H9 (cell line): ENCODE measurements at regions not wholly inside any gene's neighbourhood (a gene's known extent, or its start where the extent isn't known, plus 50 kb on each side); places are given as distances from the start of the nearest gene placed in this dataset.

Source experiments
- DNase-seq: peaks from one replicate; pipeline ENCODE4 v3.0.0-alpha.2; 2017
- H2AFZ ChIP-seq: one replicate; pipeline ENCODE4 v1.6.1; 2013; ENCODE audit warnings: mild to moderate bottlenecking, low read length, control low read depth, moderate library complexity
- H2AK5ac ChIP-seq: 2 replicates; pipeline ENCODE4 v1.6.1; 2013; ENCODE audit warnings: low read length, control low read depth, mixed read lengths; ENCODE audit not compliant: insufficient read length
- H2BK120ac ChIP-seq: one replicate; pipeline ENCODE4 v1.6.1; 2013; ENCODE audit warnings: low read depth, mild to moderate bottlenecking, low read length, control low read depth, inconsistent platforms; ENCODE audit not compliant: poor library complexity, severe bottlenecking
- H2BK12ac ChIP-seq: 2 replicates; pipeline ENCODE4 v1.6.1; 2013; ENCODE audit warnings: low read length, control low read depth, mixed read lengths, low read depth; ENCODE audit not compliant: insufficient read length
- H2BK15ac ChIP-seq: 2 replicates; pipeline ENCODE4 v1.6.1; 2013; ENCODE audit warnings: low read depth, low read length, control low read depth
- H2BK20ac ChIP-seq: one replicate; pipeline ENCODE4 v1.6.1; 2013; ENCODE audit warnings: low read depth, mild to moderate bottlenecking, low read length, control low read depth, inconsistent platforms; ENCODE audit not compliant: poor library complexity, severe bottlenecking
- H2BK5ac ChIP-seq: 2 replicates; pipeline ENCODE4 v1.6.1; 2013; ENCODE audit warnings: low read length, control low read depth, mixed read lengths; ENCODE audit not compliant: insufficient read length
- H3K14ac ChIP-seq: 2 replicates; pipeline ENCODE4 v1.6.1; 2013; ENCODE audit warnings: low read length, control low read depth; ENCODE audit not compliant: insufficient read depth
- H3K18ac ChIP-seq: 2 replicates; pipeline ENCODE4 v1.6.1; 2013; ENCODE audit warnings: low read depth, mild to moderate bottlenecking, mixed read lengths, low read length, control low read depth; ENCODE audit not compliant: insufficient read length
- H3K23ac ChIP-seq: 2 replicates; pipeline ENCODE4 v1.6.1; 2013; ENCODE audit warnings: low read length, control low read depth, mixed read lengths, low read depth; ENCODE audit not compliant: insufficient read length
- H3K23me2 ChIP-seq: 2 replicates; pipeline ENCODE4 v1.6.1; 2013; ENCODE audit warnings: low read depth, mild to moderate bottlenecking, mixed read lengths, low read length, control low read depth; ENCODE audit not compliant: insufficient read length, poor library complexity, severe bottlenecking
- H3K27ac ChIP-seq: 2 replicates; pipeline ENCODE4 v1.5.1; 2013; ENCODE audit warnings: low read length, control low read depth, mixed read lengths, low read depth; ENCODE audit not compliant: insufficient read length
- H3K27me3 ChIP-seq: 2 replicates; pipeline ENCODE4 v1.6.1; 2013; ENCODE audit warnings: low read length, control low read depth, inconsistent platforms; ENCODE audit not compliant: insufficient read depth
- H3K4ac ChIP-seq: 2 replicates; pipeline ENCODE4 v1.6.1; 2013; ENCODE audit warnings: low read depth, mild to moderate bottlenecking, control low read depth, inconsistent platforms, low read length, moderate library complexity
- H3K4me1 ChIP-seq: 2 replicates; pipeline ENCODE4 v1.6.1; 2013; ENCODE audit warnings: low read length, control low read depth, inconsistent platforms; ENCODE audit not compliant: insufficient read depth
- H3K4me2 ChIP-seq: 2 replicates; pipeline ENCODE4 v1.6.1; 2013; ENCODE audit warnings: low read length, control low read depth, mixed read lengths; ENCODE audit not compliant: insufficient read length, insufficient read depth
- H3K56ac ChIP-seq: 2 replicates; pipeline ENCODE4 v1.6.1; 2013; ENCODE audit warnings: low read depth, mild to moderate bottlenecking, mixed read lengths, low read length, control low read depth; ENCODE audit not compliant: insufficient read length
- H3K79me1 ChIP-seq: 2 replicates; pipeline ENCODE4 v1.6.1; 2013; ENCODE audit warnings: low read depth, mild to moderate bottlenecking, moderate library complexity, low read length, control low read depth, inconsistent platforms; ENCODE audit not compliant: insufficient read depth, poor library complexity, severe bottlenecking
- H3K79me2 ChIP-seq: 2 replicates; pipeline ENCODE4 v1.6.1; 2013; ENCODE audit warnings: low read length, control low read depth, inconsistent platforms; ENCODE audit not compliant: insufficient read depth
- H3K9ac ChIP-seq: 2 replicates; pipeline ENCODE4 v1.6.1; 2013; ENCODE audit warnings: low read length, control low read depth, mixed read lengths; ENCODE audit not compliant: insufficient read length; ENCODE audit errors: extremely low read depth
- H3K9me3 ChIP-seq: one replicate; pipeline ENCODE4 v1.6.1; 2013; ENCODE audit warnings: low read depth, low read length, inconsistent platforms; ENCODE audit not compliant: control insufficient read depth
- H3T11ph ChIP-seq: one replicate; pipeline ENCODE4 v1.6.1; 2013; ENCODE audit warnings: mild to moderate bottlenecking, low read length, control low read depth, inconsistent platforms
- H4K20me1 ChIP-seq: one replicate; pipeline ENCODE4 v1.6.1; 2013; ENCODE audit not compliant: control insufficient read depth, insufficient read length, insufficient read depth
- H4K5ac ChIP-seq: 2 replicates; pipeline ENCODE4 v1.6.1; 2013; ENCODE audit warnings: low read depth, mild to moderate bottlenecking, mixed read lengths, low read length, control low read depth; ENCODE audit not compliant: insufficient read length
- H4K8ac ChIP-seq: replicated peaks from 2 replicates; pipeline ENCODE4 v1.6.1; 2013; ENCODE audit warnings: low read length, control low read depth, mixed read lengths, low read depth; ENCODE audit not compliant: insufficient read length
- H4K91ac ChIP-seq: 2 replicates; pipeline ENCODE4 v1.6.1; 2013; ENCODE audit warnings: low read depth, mild to moderate bottlenecking, moderate library complexity, mixed read lengths, low read length, control low read depth; ENCODE audit not compliant: insufficient read length
- H3K27ac Mint-ChIP-seq, 3 experiments: 2 replicates in 2 of 3; 3 replicates in 1 of 3; pipeline ENCODE4 v1.8.0; 2020 to 2021; ENCODE audit warnings: mixed read lengths in 3 of 3, mild to moderate bottlenecking in 1 of 3, moderate library complexity in 1 of 3
- H3K27me3 Mint-ChIP-seq: 2 replicates; pipeline ENCODE4 v1.8.0; 2021; ENCODE audit warnings: low read depth, mild to moderate bottlenecking, moderate library complexity, mixed read lengths
- H3K36me3 Mint-ChIP-seq, 3 experiments: 2 replicates in 2 of 3; 3 replicates in 1 of 3; pipeline ENCODE4 v1.8.0; 2020 to 2021; ENCODE audit warnings: low read depth in 3 of 3, mixed read lengths in 3 of 3; ENCODE audit not compliant: insufficient read depth in 1 of 3
- H3K4me1 Mint-ChIP-seq, 2 experiments: 2 replicates each; pipeline ENCODE4 v1.8.0; 2020; ENCODE audit warnings: mixed read lengths in 2 of 2
- H3K4me3 Mint-ChIP-seq, 2 experiments: 2 replicates in 1 of 2; 3 replicates in 1 of 2; pipeline ENCODE4 v1.8.0; 2020 to 2021; ENCODE audit warnings: mild to moderate bottlenecking in 2 of 2, mixed read lengths in 2 of 2, moderate library complexity in 1 of 2
- H3K9me3 Mint-ChIP-seq, 2 experiments: 2 replicates in 1 of 2; 3 replicates in 1 of 2; pipeline ENCODE4 v1.8.0; 2020; ENCODE audit warnings: mild to moderate bottlenecking in 2 of 2, mixed read lengths in 2 of 2, moderate library complexity in 1 of 2
- CTCF ChIP-seq: fragments of 200-600 bp; sonication (generic); conservative IDR thresholded peaks from 3 replicates; pipeline ENCODE4 v1.8.0; 2021; ENCODE audit warnings: antibody characterized with exemption, mild to moderate bottlenecking
- WGBS: extraction: QIAGEN DNeasy Blood & Tissue Kit; methylation state at CpG from one replicate; pipeline ENCODE4 v1.1.7; 2013; ENCODE audit warnings: missing lambda C conversion rate, low lambda C conversion rate, mixed read lengths; ENCODE audit not compliant: insufficient read length; ENCODE audit errors: extremely low coverage; 5-methylcytosine and 5-hydroxymethylcytosine counted together

- Histone ChIP-seq H4K8ac (no peak overlapping the region), H4K5ac (no peak overlapping the region), H3K4ac (no peak overlapping the region), H3K14ac (no peak overlapping the region), H2BK20ac (no peak overlapping the region), H4K91ac (no peak overlapping the region), H3K4me1 (no peaks in the 10 kb centered on the region), H4K20me1 (no peaks in the 10 kb centered on the region), H3K4me2 (no peak overlapping the region), H3K79me1 (no peaks in the 10 kb centered on the region), H3K56ac (no peak overlapping the region), H3K79me2 (no peaks in the 10 kb centered on the region), H2BK12ac (no peak overlapping the region), H3K27ac (no peak overlapping the region), H2AFZ (no peak overlapping the region), H3K9me3 (no peaks in the 10 kb centered on the region), H3K9ac (no peak overlapping the region), H3K27me3 (no peaks in the 10 kb centered on the region), H2BK5ac (no peak overlapping the region), H2BK120ac (no peak overlapping the region), H3T11ph (no peak overlapping the region), H3K23ac (no peak overlapping the region), H2BK15ac (no peak overlapping the region), H3K18ac (no peak overlapping the region), H3K23me2 (no peaks in the 10 kb centered on the region), H2AK5ac (no peak overlapping the region)
- DNase-seq: no peak
- no peak overlapping the region for H3K27ac Mint-ChIP-seq
- no peaks in the 10 kb centered on the region for H3K9me3 Mint-ChIP-seq
- no peak overlapping the region for H3K4me3 Mint-ChIP-seq
- no CpG with 5 or more reads among the region's 4 CpGs for WGBS
- no peaks in the 10 kb centered on the region for H3K4me1 Mint-ChIP-seq
- no peaks in the 10 kb centered on the region for H3K36me3 Mint-ChIP-seq
- H3K27me3 Mint-ChIP-seq: no peaks in the 10 kb centered on the region
- no peak for TF ChIP-seq CTCF
Observed at GRCh38 chr13:78100486-78100885, 181.9 kb upstream of the EDNRB start.
